Esophagus mucosa (tissue), 1 donor: ENCODE measurements at regions not wholly inside any gene's neighbourhood (a gene's known extent, or its start where the extent isn't known, plus 50 kb on each side); places are given as distances from the start of the nearest gene placed in this dataset.
"Not testable (repeated sequence)": the region's sequence is repeated elsewhere in the genome, so short reads cannot be mapped to it uniquely, and the experiment has no call there.

Experiments used
- ATAC-seq: fragments of 200-7000 bp; cut with Tn5 transposase; one replicate; pipeline ENCODE4 v1.9.1; 2020
- donor health status: DM: yes; HTN: yes; CAD: no.

GRCh38 chr2:195535911-195536522 lies 121.0 kb upstream of the SLC39A10 start:
- peak; percentile 63 for ATAC-seq

GRCh38 chr2:195534971-195535370 lies 122.1 kb upstream of the SLC39A10 start:
- no peak for ATAC-seq

- ATAC-seq = peak; percentile 49
Measured at GRCh38 chr2:195533771-195534642, 123.0 kb upstream of the SLC39A10 start.

- ATAC-seq = no peak
Measured at GRCh38 chr2:195532628-195533271, 124.3 kb upstream of the SLC39A10 start.

- no peak for ATAC-seq
Measured at GRCh38 chr2:195532255-195532627, 124.8 kb upstream of the SLC39A10 start.

- ATAC-seq = no peak
Measured at GRCh38 chr2:195531754-195532153, 125.3 kb upstream of the SLC39A10 start.

- ATAC-seq = not testable (repeated sequence)
Measured at GRCh38 chr2:195523242-195523641, 133.8 kb upstream of the SLC39A10 start.

GRCh38 chr2:195521589-195521988 lies 135.4 kb upstream of the SLC39A10 start:
- ATAC-seq = no peak

- ATAC-seq = no peak
Measured at GRCh38 chr2:195520671-195521155, 136.3 kb upstream of the SLC39A10 start.

- no peak for ATAC-seq
Measured at GRCh38 chr2:195515551-195515950, 141.5 kb upstream of the SLC39A10 start.

- ATAC-seq = no peak
Measured at GRCh38 chr2:195514365-195514764, 142.7 kb upstream of the SLC39A10 start.

- no peak for ATAC-seq
Measured at GRCh38 chr2:195513119-195513518, 143.9 kb upstream of the SLC39A10 start.

- ATAC-seq = no peak
Measured at GRCh38 chr2:195509551-195509950, 147.5 kb upstream of the SLC39A10 start.

GRCh38 chr2:195508139-195508455 lies 148.9 kb upstream of the SLC39A10 start:
- ATAC-seq = no peak

- ATAC-seq = no peak
Measured at GRCh38 chr2:195507447-195508138, 149.4 kb upstream of the SLC39A10 start.

GRCh38 chr2:195505701-195506100 lies 151.3 kb upstream of the SLC39A10 start:
- no peak for ATAC-seq

GRCh38 chr2:195503208-195503607 lies 153.8 kb upstream of the SLC39A10 start:
- ATAC-seq = no peak

- no peak for ATAC-seq
Measured at GRCh38 chr2:195501746-195502145, 155.3 kb upstream of the SLC39A10 start.

GRCh38 chr2:195500879-195501278 lies 156.1 kb upstream of the SLC39A10 start:
- no peak for ATAC-seq

- no peak for ATAC-seq
Measured at GRCh38 chr2:195498839-195499490, 158.1 kb upstream of the SLC39A10 start.

GRCh38 chr2:195498176-195498575 lies 158.8 kb upstream of the SLC39A10 start:
- ATAC-seq = no peak

GRCh38 chr2:195496991-195497390 lies 160.0 kb upstream of the SLC39A10 start:
- no peak for ATAC-seq
